Caco-2 (cell line): ENCODE measurements at regions not wholly inside any gene's neighbourhood (a gene's known extent, or its start where the extent isn't known, plus 50 kb on each side); places are given as distances from the start of the nearest gene placed in this dataset.

Experiments used
- BruUV-seq: library from RNA; stranded (reverse); fragments of 400-500 nt; replicated peaks from 2 replicates; lab custom pipeline; 2021; lab: Mats Ljungman, UMichigan
- CTCF ChIA-PET: fragments of 300-600 bp; sonication (Branson Sonifier 250); formaldehyde crosslinking; loops from one replicate; lab custom pipeline; 2022; ENCODE audit warnings: antibody characterized with exemption; lab: Charles Lee
- POLR2A ChIA-PET: fragments of 300-600 bp; sonication (Branson Sonifier 250); formaldehyde crosslinking; loops from one replicate; lab custom pipeline; 2022; ENCODE audit warnings: antibody characterized with exemption; lab: Charles Lee
- DNase-seq, 2 experiments: peaks; one replicate each; pipeline versions ENCODE4 v3.0.0 to v3.0.0-alpha.2; 2020 to 2022
- H3K27me3 ChIP-seq: replicated peaks from 2 replicates; pipeline ENCODE4 v1.6.0; 2011; ENCODE audit warnings: low read length; ENCODE audit not compliant: control insufficient read depth, insufficient read depth
- H3K36me3 ChIP-seq: 2 replicates; pipeline ENCODE4 v1.5.1; 2011; ENCODE audit warnings: low read length; ENCODE audit not compliant: control insufficient read depth, insufficient read depth
- H3K4me1 ChIP-seq: fragments of 250-450 bp; sonication (Bioruptor Pico); 2 replicates; pipeline ENCODE4 v1.5.1; 2020; ENCODE audit warnings: mild to moderate bottlenecking
- H3K4me3 ChIP-seq: 2 replicates; pipeline ENCODE4 v1.5.1; 2011; ENCODE audit warnings: low read depth, mild to moderate bottlenecking, control low read depth, low read length
- H3K9me3 ChIP-seq: fragments of 250-450 bp; sonication (Bioruptor Pico); 2 replicates; pipeline ENCODE4 v1.5.1; 2020; ENCODE audit warnings: mild to moderate bottlenecking, moderate library complexity
- H3K27ac Mint-ChIP-seq: one replicate; pipeline ENCODE4 v1.8.0; 2022; ENCODE audit warnings: mixed read lengths; ENCODE audit not compliant: unreplicated experiment
- H3K27me3 Mint-ChIP-seq: one replicate; pipeline ENCODE4 v1.8.0; 2022; ENCODE audit warnings: mixed read lengths; ENCODE audit not compliant: insufficient read depth, unreplicated experiment
- H3K36me3 Mint-ChIP-seq: one replicate; pipeline ENCODE4 v1.8.0; 2022; ENCODE audit warnings: mild to moderate bottlenecking, mixed read lengths; ENCODE audit not compliant: insufficient read depth, unreplicated experiment
- H3K4me1 Mint-ChIP-seq: one replicate; pipeline ENCODE4 v1.8.0; 2022; ENCODE audit warnings: low read depth, mixed read lengths; ENCODE audit not compliant: unreplicated experiment
- H3K4me3 Mint-ChIP-seq: one replicate; pipeline ENCODE4 v1.8.0; 2022; ENCODE audit warnings: mild to moderate bottlenecking, moderate library complexity, mixed read lengths; ENCODE audit not compliant: unreplicated experiment
- H3K9me3 Mint-ChIP-seq: one replicate; pipeline ENCODE4 v1.8.0; 2022; ENCODE audit warnings: mixed read lengths; ENCODE audit not compliant: unreplicated experiment
- intact Hi-C: fragments of 100-400 bp; cut with micrococcal nuclease; formaldehyde crosslinking; loops from one replicate; pipeline ENCODE4 v1.10.0; 2022; ENCODE audit not compliant: unreplicated experiment
- TF ChIP-seq, protein P1 (sequence below), 2 experiments: fragments of 200-600 bp in 1 of 2; IDR thresholded peaks; 1 replicate in 1 of 2; 2 replicates in 1 of 2; pipeline versions ENCODE4 v1.5.1 to v1.8.0; 2011 to 2022; ENCODE audit warnings: antibody characterized with exemption in 1 of 2, control low read depth in 1 of 2, inconsistent platforms in 1 of 2, low read depth in 1 of 2, low read length in 1 of 2, mild to moderate bottlenecking in 1 of 2, moderate library complexity in 1 of 2; ENCODE audit not compliant: insufficient read depth in 1 of 2, severe bottlenecking in 1 of 2, unreplicated experiment in 1 of 2

DNA sequence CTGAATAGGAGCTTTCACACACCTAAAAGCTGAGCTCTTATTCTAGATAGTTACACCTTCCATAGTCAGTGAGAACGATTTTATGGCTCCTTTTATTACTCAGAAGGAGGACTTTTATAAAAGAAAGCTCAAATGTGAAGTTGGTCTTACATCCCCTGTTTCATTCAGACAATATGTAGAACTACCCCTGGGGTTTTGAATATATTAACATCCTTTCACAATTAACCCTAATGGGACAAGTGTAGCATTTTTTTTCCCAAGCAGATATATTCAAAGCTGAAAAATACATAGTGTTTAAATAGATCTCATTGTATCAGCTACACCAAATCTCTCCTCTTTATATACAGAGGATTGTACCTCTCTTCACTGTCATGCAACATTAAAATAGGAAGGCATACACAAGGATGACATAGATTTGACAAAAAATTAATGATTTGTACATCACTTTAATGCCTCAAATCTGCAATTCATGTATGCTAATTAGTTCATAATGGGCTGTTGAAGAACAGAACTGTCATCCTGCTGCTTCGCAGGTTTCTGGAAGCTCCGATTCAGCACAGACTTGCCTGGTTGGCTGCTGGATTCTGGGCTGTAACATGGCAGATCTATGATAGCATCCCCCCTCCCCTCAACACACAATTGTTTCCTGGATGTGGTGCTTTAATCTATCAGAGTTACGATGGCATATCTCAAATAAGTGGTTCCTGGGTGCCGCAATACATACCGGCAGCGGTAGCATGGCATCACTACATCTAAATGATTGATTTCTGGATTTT, 129.7 kb upstream of the PARD3B start:
- TF ChIP-seq, protein P1, sequence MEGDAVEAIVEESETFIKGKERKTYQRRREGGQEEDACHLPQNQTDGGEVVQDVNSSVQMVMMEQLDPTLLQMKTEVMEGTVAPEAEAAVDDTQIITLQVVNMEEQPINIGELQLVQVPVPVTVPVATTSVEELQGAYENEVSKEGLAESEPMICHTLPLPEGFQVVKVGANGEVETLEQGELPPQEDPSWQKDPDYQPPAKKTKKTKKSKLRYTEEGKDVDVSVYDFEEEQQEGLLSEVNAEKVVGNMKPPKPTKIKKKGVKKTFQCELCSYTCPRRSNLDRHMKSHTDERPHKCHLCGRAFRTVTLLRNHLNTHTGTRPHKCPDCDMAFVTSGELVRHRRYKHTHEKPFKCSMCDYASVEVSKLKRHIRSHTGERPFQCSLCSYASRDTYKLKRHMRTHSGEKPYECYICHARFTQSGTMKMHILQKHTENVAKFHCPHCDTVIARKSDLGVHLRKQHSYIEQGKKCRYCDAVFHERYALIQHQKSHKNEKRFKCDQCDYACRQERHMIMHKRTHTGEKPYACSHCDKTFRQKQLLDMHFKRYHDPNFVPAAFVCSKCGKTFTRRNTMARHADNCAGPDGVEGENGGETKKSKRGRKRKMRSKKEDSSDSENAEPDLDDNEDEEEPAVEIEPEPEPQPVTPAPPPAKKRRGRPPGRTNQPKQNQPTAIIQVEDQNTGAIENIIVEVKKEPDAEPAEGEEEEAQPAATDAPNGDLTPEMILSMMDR (IDR thresholded peaks at IDR 0.05; ENCODE audit: insufficient read depth in 1 of 2, low read depth in 1 of 2, low read length in 1 of 2, severe bottlenecking in 1 of 2, unreplicated experiment in 1 of 2), result no peak
- H3K4me1 ChIP-seq, result no peaks in the 10 kb centered on the region
- Mint-ChIP-seq H3K36me3 (no peaks in the 10 kb centered on the region), H3K9me3 (peaks cover 27% of the 10 kb centered on the region), H3K4me1 (no peaks in the 10 kb centered on the region), H3K27ac (no peak overlapping the region), H3K4me3 (no peak overlapping the region), H3K27me3 (no peaks in the 10 kb centered on the region)
- H3K27me3 ChIP-seq, result no peaks in the 10 kb centered on the region
- peaks cover 26% of the 10 kb centered on the region for H3K9me3 ChIP-seq
- intact Hi-C loops, result no loop called here
- DNase-seq, result no peak
- ChIA-PET CTCF (no interaction called here), POLR2A (no interaction called here)
- no TSS peak for BruUV-seq
- no peaks in the 10 kb centered on the region for H3K36me3 ChIP-seq
- no peak overlapping the region for H3K4me3 ChIP-seq

DNA sequence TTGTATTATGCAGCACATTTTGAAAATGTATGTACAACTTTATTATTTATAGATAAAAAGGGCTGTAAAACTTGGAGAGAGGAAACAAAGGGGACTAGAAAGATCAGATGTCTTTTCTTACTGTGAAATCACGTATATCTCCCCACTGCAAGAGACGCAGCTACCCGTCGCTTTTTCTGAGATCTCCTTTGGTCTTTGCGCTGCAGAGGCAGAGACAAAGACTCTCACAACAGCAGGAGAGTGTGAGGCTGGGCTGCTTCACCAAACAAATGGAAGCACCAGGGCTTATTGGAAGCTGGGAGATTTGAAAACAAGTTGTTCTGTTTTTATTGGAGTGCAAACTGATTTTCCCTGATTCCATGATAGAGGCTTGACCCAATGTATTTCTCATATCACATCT, 129.0 kb upstream of the PARD3B start:
- Histone ChIP-seq H3K4me3 (no peak overlapping the region), H3K9me3 (peaks cover 26% of the 10 kb centered on the region), H3K36me3 (no peaks in the 10 kb centered on the region), H3K27me3 (no peaks in the 10 kb centered on the region), H3K4me1 (no peaks in the 10 kb centered on the region)
- Mint-ChIP-seq H3K9me3 (peaks cover 27% of the 10 kb centered on the region), H3K4me3 (no peak overlapping the region), H3K27me3 (no peaks in the 10 kb centered on the region), H3K27ac (no peak overlapping the region), H3K4me1 (no peaks in the 10 kb centered on the region), H3K36me3 (no peaks in the 10 kb centered on the region)
- TF ChIP-seq, protein P1 (IDR thresholded peaks at IDR 0.05; ENCODE audit: insufficient read depth in 1 of 2, low read depth in 1 of 2, low read length in 1 of 2, severe bottlenecking in 1 of 2, unreplicated experiment in 1 of 2), result no peak
- CTCF ChIA-PET, result no interaction called here
- POLR2A ChIA-PET, result no interaction called here
- no TSS peak for BruUV-seq
- DNase-seq, result no peak
- intact Hi-C loops, result no loop called here

DNA sequence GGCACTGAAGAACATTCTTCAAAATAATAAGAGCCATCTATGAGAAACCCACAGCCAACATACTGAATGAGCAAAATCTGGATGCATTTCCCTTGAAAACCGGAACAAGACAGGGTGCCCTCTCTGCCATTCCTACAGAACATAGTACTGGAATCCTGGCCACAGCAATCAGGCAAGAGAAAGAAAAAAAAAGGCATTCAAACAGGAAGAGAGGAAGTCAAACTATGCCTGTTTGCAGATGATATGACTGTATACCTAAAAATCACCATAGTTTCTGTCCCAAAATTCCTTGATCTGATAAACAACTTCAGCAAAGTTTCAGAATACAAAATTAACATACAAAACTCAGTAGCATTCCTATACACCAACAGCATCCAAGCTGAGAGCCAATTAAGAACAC, 119.5 kb upstream of the PARD3B start:
- H3K27ac Mint-ChIP-seq, result no peak overlapping the region
- ChIA-PET POLR2A (no interaction called here), CTCF (no interaction called here)
- no peak for DNase-seq
- no peaks in the 10 kb centered on the region for H3K27me3 Mint-ChIP-seq
- no peaks in the 10 kb centered on the region for H3K36me3 ChIP-seq
- H3K4me3 ChIP-seq, result no peak overlapping the region
- intact Hi-C loops, result no loop called here
- TF ChIP-seq, protein P1 (IDR thresholded peaks at IDR 0.05; ENCODE audit: insufficient read depth in 1 of 2, low read depth in 1 of 2, low read length in 1 of 2, severe bottlenecking in 1 of 2, unreplicated experiment in 1 of 2), result no peak
- H3K4me3 Mint-ChIP-seq, result no peak overlapping the region
- no peaks in the 10 kb centered on the region for H3K9me3 ChIP-seq
- BruUV-seq, result no TSS peak
- peaks cover 15% of the 10 kb centered on the region for H3K9me3 Mint-ChIP-seq
- no peaks in the 10 kb centered on the region for H3K4me1 ChIP-seq
- no peaks in the 10 kb centered on the region for H3K27me3 ChIP-seq
- H3K36me3 Mint-ChIP-seq, result no peaks in the 10 kb centered on the region
- no peaks in the 10 kb centered on the region for H3K4me1 Mint-ChIP-seq
